ENCODE measurements at regions not wholly inside any gene's neighbourhood (a gene's known extent, or its start where the extent isn't known, plus 50 kb on each side); places are given as distances from the start of the nearest gene placed in this dataset.
"Not testable (repeated sequence)": the region's sequence is repeated elsewhere in the genome, so short reads cannot be mapped to it uniquely, and the experiment has no call there.

GRCh38 chr13:103894626-103895025, 828.4 kb upstream of the SLC10A2 start:
- no peaks in the 10 kb centered on the region for H3K36me3 ChIP-seq (replicated peaks in 1 of 2)
- DNase-seq, result no peak
- WGBS, 4 donors, result 77 to 79% (median 78%) methylated on average over 5 of the region's 5 CpGs
- intact Hi-C loops (cut with DNase I), result no loop called here
- no peaks in the 10 kb centered on the region for H3K9me3 ChIP-seq (replicated peaks in 1 of 3)
- H3K27ac ChIP-seq, result no peak overlapping the region
- H3K4me3 ChIP-seq, result no peak overlapping the region
- TF ChIP-seq, protein P1, sequence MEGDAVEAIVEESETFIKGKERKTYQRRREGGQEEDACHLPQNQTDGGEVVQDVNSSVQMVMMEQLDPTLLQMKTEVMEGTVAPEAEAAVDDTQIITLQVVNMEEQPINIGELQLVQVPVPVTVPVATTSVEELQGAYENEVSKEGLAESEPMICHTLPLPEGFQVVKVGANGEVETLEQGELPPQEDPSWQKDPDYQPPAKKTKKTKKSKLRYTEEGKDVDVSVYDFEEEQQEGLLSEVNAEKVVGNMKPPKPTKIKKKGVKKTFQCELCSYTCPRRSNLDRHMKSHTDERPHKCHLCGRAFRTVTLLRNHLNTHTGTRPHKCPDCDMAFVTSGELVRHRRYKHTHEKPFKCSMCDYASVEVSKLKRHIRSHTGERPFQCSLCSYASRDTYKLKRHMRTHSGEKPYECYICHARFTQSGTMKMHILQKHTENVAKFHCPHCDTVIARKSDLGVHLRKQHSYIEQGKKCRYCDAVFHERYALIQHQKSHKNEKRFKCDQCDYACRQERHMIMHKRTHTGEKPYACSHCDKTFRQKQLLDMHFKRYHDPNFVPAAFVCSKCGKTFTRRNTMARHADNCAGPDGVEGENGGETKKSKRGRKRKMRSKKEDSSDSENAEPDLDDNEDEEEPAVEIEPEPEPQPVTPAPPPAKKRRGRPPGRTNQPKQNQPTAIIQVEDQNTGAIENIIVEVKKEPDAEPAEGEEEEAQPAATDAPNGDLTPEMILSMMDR (IDR thresholded peaks at IDR 0.05), result no peak
- TF ChIP-seq POLR2A (IDR thresholded peaks at IDR 0.05), result no peak
- no peaks in the 10 kb centered on the region for H3K4me1 ChIP-seq (replicated peaks in 1 of 2)
- no peaks in the 10 kb centered on the region for H3K27me3 ChIP-seq

GRCh38 chr13:103884101-103884723, 818.0 kb upstream of the SLC10A2 start:
- Histone ChIP-seq H3K9me3 (replicated peaks in 1 of 3) (no peaks in the 10 kb centered on the region), H3K4me3 (no peak overlapping the region), H3K4me1 (replicated peaks in 1 of 2) (peaks cover 0 to 3% of the 10 kb centered on the region in 2 donors), H3K27me3 (no peaks in the 10 kb centered on the region), H3K36me3 (replicated peaks in 1 of 2) (no peaks in the 10 kb centered on the region), H3K27ac (no peak overlapping the region)
- 76 to 84% (median 81%) methylated on average over 7 of the region's 7 CpGs for WGBS, 4 donors
- intact Hi-C loops (cut with DNase I), result no loop called here
- TF ChIP-seq, protein P1 (IDR thresholded peaks at IDR 0.05), result no peak
- no peak for TF ChIP-seq POLR2A (IDR thresholded peaks at IDR 0.05)
- no peak for DNase-seq

GRCh38 chr13:103883698-103884097, 817.5 kb upstream of the SLC10A2 start:
- Histone ChIP-seq H3K36me3 (replicated peaks in 1 of 2) (no peaks in the 10 kb centered on the region), H3K27me3 (no peaks in the 10 kb centered on the region), H3K4me1 (replicated peaks in 1 of 2) (peaks cover 0 to 3% of the 10 kb centered on the region in 2 donors), H3K9me3 (replicated peaks in 1 of 3) (no peaks in the 10 kb centered on the region), H3K4me3 (no peak overlapping the region), H3K27ac (no peak overlapping the region)
- no peak for DNase-seq
- TF ChIP-seq POLR2A (IDR thresholded peaks at IDR 0.05), result no peak
- TF ChIP-seq, protein P1 (IDR thresholded peaks at IDR 0.05), result no peak
- intact Hi-C loops (cut with DNase I), result no loop called here
- 83 to 89% (median 87%) methylated on average over 8 of the region's 8 CpGs for WGBS, 4 donors

GRCh38 chr13:103883164-103883563, 816.9 kb upstream of the SLC10A2 start:
- Histone ChIP-seq H3K27ac (no peak overlapping the region), H3K4me3 (no peak overlapping the region), H3K9me3 (replicated peaks in 1 of 3) (no peaks in the 10 kb centered on the region), H3K4me1 (replicated peaks in 1 of 2) (peaks cover 0 to 3% of the 10 kb centered on the region in 2 donors), H3K27me3 (no peaks in the 10 kb centered on the region), H3K36me3 (replicated peaks in 1 of 2) (no peaks in the 10 kb centered on the region)
- TF ChIP-seq, protein P1 (IDR thresholded peaks at IDR 0.05), result peak; percentile 24 to 56 (median 49)
- TF ChIP-seq POLR2A (IDR thresholded peaks at IDR 0.05), result no peak
- intact Hi-C loops (cut with DNase I), result no loop called here
- peak; percentile 74 to 92 (median 85) for DNase-seq
- 3 to 11% (median 3%) methylated on average over 6 to 7 of the region's 7 CpGs for WGBS, 4 donors

DNA sequence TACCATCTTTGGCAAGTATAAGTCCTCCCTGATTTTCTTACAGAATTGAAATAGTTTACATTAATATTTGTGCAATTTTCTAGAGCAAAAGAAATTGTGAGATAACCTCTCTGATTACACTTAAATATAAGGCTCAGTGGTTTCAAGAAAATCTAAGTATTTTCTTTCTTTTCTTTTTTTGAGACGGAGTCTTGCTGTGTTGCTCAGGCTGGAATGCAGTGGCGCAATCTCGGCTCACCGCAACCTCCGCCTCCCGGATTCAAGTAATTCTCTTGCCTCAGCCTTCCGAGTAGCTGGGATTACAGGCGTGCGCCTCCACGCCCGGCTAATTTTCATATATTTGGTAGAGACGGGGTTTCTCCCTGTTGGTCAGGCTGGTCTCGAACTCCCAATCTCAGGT, 813.9 kb upstream of the SLC10A2 start:
- H3K36me3 ChIP-seq (replicated peaks in 1 of 2); intact Hi-C loops (cut with DNase I); H3K4me3 ChIP-seq; H3K27ac ChIP-seq; H3K4me1 ChIP-seq (replicated peaks in 1 of 2); H3K27me3 ChIP-seq; DNase-seq; H3K9me3 ChIP-seq (replicated peaks in 1 of 3): not testable (repeated sequence)
- 88 to 95% (median 91%) methylated on average over 13 of the region's 13 CpGs for WGBS, 4 donors
